GM12878 (cell line): ENCODE measurements at regions not wholly inside any gene's neighbourhood (a gene's known extent, or its start where the extent isn't known, plus 50 kb on each side); places are given as distances from the start of the nearest gene placed in this dataset.

ENCODE experiments used
- ATAC-seq: fragments of 200-7000 bp; cut with Tn5 transposase; 3 replicates; pipeline ENCODE4 v1.9.1; 2020; ENCODE audit warnings: mild to moderate bottlenecking, moderate library complexity
- BruUV-seq: library from RNA; stranded (reverse); fragments of 400-500 nt; replicated peaks from 2 replicates; lab custom pipeline; 2021; lab: Mats Ljungman, UMichigan
- CTCF ChIA-PET: fragments of 300-600 bp; sonication (Branson Sonifier 250); formaldehyde crosslinking; extraction: SDS; loops from one replicate; lab custom pipeline; 2021; ENCODE audit warnings: inconsistent platforms; lab: Yijun Ruan, JAX
- POLR2A ChIA-PET: fragments of 350-600 bp; formaldehyde crosslinking; extraction: SDS; loops from one replicate; lab custom pipeline; 2021; ENCODE audit warnings: inconsistent platforms; lab: Charles Lee
- RAD21 ChIA-PET: fragments of 300-600 bp; sonication (Branson Sonifier 250); formaldehyde crosslinking; loops from one replicate; lab custom pipeline; 2023; ENCODE audit warnings: antibody characterized with exemption; ENCODE audit not compliant: unreplicated experiment; lab: Charles Lee
- SMC1A ChIA-PET: fragments of 300-600 bp; sonication (Branson Sonifier 250); formaldehyde crosslinking; loops from one replicate; lab custom pipeline; 2023; ENCODE audit not compliant: unreplicated experiment, uncharacterized antibody; lab: Charles Lee
- DNase-seq: peaks from one replicate; pipeline ENCODE4 v3.0.0-alpha.2; 2011; ENCODE audit warnings: low read depth, low spot score
- FAIRE-seq: peaks from 3 replicates; lab custom pipeline; 2011; peaks lifted over from hg19 to GRCh38; lab: Jason Lieb, UNC
- H2AFZ ChIP-seq: 2 replicates; pipeline ENCODE4 v1.6.0; 2011; ENCODE audit warnings: low read depth, low read length, control low read depth; ENCODE audit not compliant: control insufficient read depth
- H3K27ac ChIP-seq: 2 replicates; pipeline ENCODE4 v1.5.1; 2011; ENCODE audit warnings: control low read depth; ENCODE audit not compliant: control insufficient read depth, insufficient read depth
- H3K27me3 ChIP-seq, 2 experiments: replicated peaks in 1 of 2; 2 replicates each; pipeline versions ENCODE4 v1.6.0 to v1.6.1; 2011; ENCODE audit warnings: low read length in 1 of 2; ENCODE audit not compliant: control insufficient read depth in 2 of 2, insufficient read depth in 2 of 2
- H3K36me3 ChIP-seq, 2 experiments: 2 replicates each; pipeline ENCODE4 v1.5.1; 2011; ENCODE audit warnings: low read length in 1 of 2; ENCODE audit not compliant: control insufficient read depth in 2 of 2, insufficient read depth in 2 of 2
- H3K4me1 ChIP-seq: 2 replicates; pipeline ENCODE4 v1.6.1; 2011; ENCODE audit warnings: mild to moderate bottlenecking, low read length, moderate library complexity, mixed read lengths; ENCODE audit not compliant: control insufficient read depth, insufficient read depth
- H3K4me2 ChIP-seq: 2 replicates; pipeline ENCODE4 v1.6.0; 2011; ENCODE audit warnings: control low read depth; ENCODE audit not compliant: control insufficient read depth, insufficient read depth
- H3K4me3 ChIP-seq: fragments of 200-600 bp; sonication (generic); 2 replicates; pipeline ENCODE4 v1.5.1; 2016
- H3K79me2 ChIP-seq: 2 replicates; pipeline ENCODE4 v1.6.0; 2011; ENCODE audit warnings: low read length; ENCODE audit not compliant: control insufficient read depth, insufficient read depth
- H3K9ac ChIP-seq: 2 replicates; pipeline ENCODE4 v1.8.0; 2011; ENCODE audit warnings: low read length, control low read depth, mixed read lengths; ENCODE audit not compliant: control insufficient read depth, insufficient read depth
- H3K9me3 ChIP-seq: replicated peaks from 3 replicates; pipeline ENCODE4 v1.5.1; 2011; ENCODE audit warnings: mild to moderate bottlenecking, low read length; ENCODE audit not compliant: control insufficient read depth, insufficient read depth
- H4K20me1 ChIP-seq: 2 replicates; pipeline ENCODE4 v1.6.0; 2011; ENCODE audit not compliant: control insufficient read depth, insufficient read depth
- E4F1 ChIP-seq: fragments of 450-650 bp; IDR thresholded peaks from 2 replicates; pipeline ENCODE4 v1.6.1; 2018; ENCODE audit warnings: borderline replicate concordance, mild to moderate bottlenecking; ENCODE audit not compliant: partially characterized antibody
- ELK1 ChIP-seq: IDR thresholded peaks from 2 replicates; pipeline ENCODE4 v1.6.1; 2012; ENCODE audit warnings: low read depth, low read length, improper control_type of control experiment
- FOXK2 ChIP-seq: fragments of 450-650 bp; IDR thresholded peaks from 2 replicates; pipeline ENCODE4 v1.6.1; 2017; ENCODE audit warnings: mild to moderate bottlenecking, moderate library complexity
- HDAC2 ChIP-seq: fragments of 200-600 bp; sonication (generic); IDR thresholded peaks from 2 replicates; pipeline ENCODE4 v1.6.1; 2017
- HDGF ChIP-seq: fragments of 450-650 bp; IDR thresholded peaks from 2 replicates; pipeline ENCODE4 v1.6.1; 2016; ENCODE audit warnings: antibody characterized with exemption
- IRF3 ChIP-seq: fragments of 450-650 bp; IDR thresholded peaks from 2 replicates; pipeline ENCODE4 v1.6.1; 2014; ENCODE audit warnings: mild to moderate bottlenecking
- IRF4 ChIP-seq: IDR thresholded peaks from 2 replicates; pipeline ENCODE4 v1.6.1; 2011; ENCODE audit warnings: low read depth, low read length
- MTA2 ChIP-seq: fragments of 450-650 bp; IDR thresholded peaks from 2 replicates; pipeline ENCODE4 v1.6.1; 2016; ENCODE audit warnings: low read depth, mild to moderate bottlenecking, moderate library complexity
- NFYA ChIP-seq: IDR thresholded peaks from 2 replicates; pipeline ENCODE4 v1.6.1; 2011; ENCODE audit warnings: low read depth, mild to moderate bottlenecking, low read length, improper control_type of control experiment, borderline replicate concordance
- NRF1 ChIP-seq: conservative IDR thresholded peaks from 2 replicates; pipeline ENCODE4 v1.6.1; 2011; ENCODE audit warnings: mild to moderate bottlenecking, low read depth, low read length, improper control_type of control experiment
- PAX8 ChIP-seq: fragments of 450-650 bp; IDR thresholded peaks from 2 replicates; pipeline ENCODE4 v1.6.1; 2017; ENCODE audit warnings: mild to moderate bottlenecking, moderate library complexity
- PKNOX1 ChIP-seq: fragments of 450-650 bp; IDR thresholded peaks from 2 replicates; pipeline ENCODE4 v1.6.1; 2016; ENCODE audit warnings: mild to moderate bottlenecking
- PML ChIP-seq: IDR thresholded peaks from 2 replicates; pipeline ENCODE4 v1.6.1; 2012; ENCODE audit warnings: low read length, inconsistent platforms
- RELA ChIP-seq: fragments of 450-650 bp; IDR thresholded peaks from 2 replicates; pipeline ENCODE4 v1.8.0; 2014; ENCODE audit warnings: borderline replicate concordance; ENCODE audit not compliant: partially characterized antibody
- RELB ChIP-seq: fragments of 450-650 bp; IDR thresholded peaks from 2 replicates; pipeline ENCODE4 v1.6.1; 2017; ENCODE audit warnings: low read depth, mild to moderate bottlenecking, moderate library complexity
- SMARCA5 ChIP-seq: fragments of 450-650 bp; IDR thresholded peaks from 2 replicates; pipeline ENCODE4 v1.6.1; 2017; ENCODE audit warnings: mild to moderate bottlenecking
- ZNF217 ChIP-seq: fragments of 450-650 bp; IDR thresholded peaks from 2 replicates; pipeline ENCODE4 v1.6.1; 2017; ENCODE audit warnings: antibody characterized with exemption, mild to moderate bottlenecking
- WGBS: methylation state at CpG from one replicate; pipeline ENCODE4 v1.1.6; 2016; ENCODE audit warnings: low lambda C conversion rate; ENCODE audit not compliant: insufficient replicate concordance, insufficient coverage; ENCODE audit errors: missing lambda C conversion rate; 5-methylcytosine and 5-hydroxymethylcytosine counted together
- in situ Hi-C: fragments of 300-500 bp; cut with MboI; formaldehyde crosslinking; loops from 9 replicates; pipeline ENCODE4 v1.14.3; 2018; ENCODE audit warnings: mixed read lengths
- intact Hi-C: fragments of 100-400 bp; cut with micrococcal nuclease; formaldehyde crosslinking; loops from one replicate; pipeline ENCODE4 v1.14.2; 2022; ENCODE audit not compliant: unreplicated experiment

GRCh38 chr16:55149622-55150021 is 174.4 kb upstream of the IRX6 start (continued):
- TF ChIP-seq MTA2 = no peak
- TF ChIP-seq SMARCA5 = no peak
- no peak for TF ChIP-seq FOXK2
- TF ChIP-seq ELK1 = no peak
- no peak for TF ChIP-seq E4F1
- TF ChIP-seq ZNF217 = no peak
- TF ChIP-seq IRF4 = no peak

- BruUV-seq = no TSS peak
- WGBS = 21% methylated on average over 9 of the region's 9 CpGs
- TF ChIP-seq RELB (no peak), PAX8 (no peak), IRF3 (no peak), HDAC2 (no peak), PKNOX1 (no peak), NFYA (no peak), NRF1 (no peak), PML (no peak), RELA (no peak), FOXK2 (no peak), HDGF (no peak)
Observed at GRCh38 chr16:55151561-55152305, 172.3 kb upstream of the IRX6 start.

More at GRCh38 chr16:55151561-55152305, 172.3 kb upstream of the IRX6 start:
- Histone ChIP-seq H3K79me2 (no peaks in the 10 kb centered on the region), H3K9me3 (no peaks in the 10 kb centered on the region), H3K36me3 (no peaks in the 10 kb centered on the region), H3K4me3 (no peak overlapping the region), H3K4me1 (no peaks in the 10 kb centered on the region), H3K9ac (no peak overlapping the region), H3K27ac (no peak overlapping the region), H3K27me3 (no peaks in the 10 kb centered on the region), H2AFZ (no peak overlapping the region), H3K4me2 (no peak overlapping the region), H4K20me1 (no peaks in the 10 kb centered on the region)
- ATAC-seq = no peak
- intact Hi-C loops = no loop called here
- no peak for FAIRE-seq
- ChIA-PET CTCF (interaction anchor here (0.7 kb wide), 1 partner anchor 127 kb away, joined by 3 read pairs; no protein-coding TSS in a partner anchor), RAD21 (no interaction called here), POLR2A (no interaction called here), SMC1A (interaction anchor here (0.6 kb wide), 1 partner anchor 1868 kb away, joined by 3 read pairs; no protein-coding TSS in a partner anchor)
- no peak for DNase-seq
- in situ Hi-C loops = no loop called here
